SK-N-MC (cell line): ENCODE measurements at regions not wholly inside any gene's neighbourhood (a gene's known extent, or its start where the extent isn't known, plus 50 kb on each side); places are given as distances from the start of the nearest gene placed in this dataset.
"Not testable (repeated sequence)": the region's sequence is repeated elsewhere in the genome, so short reads cannot be mapped to it uniquely, and the experiment has no call there.

Experiments
- EZH2 ChIP-seq: fragments of 200-600 bp; sonication (generic); IDR thresholded peaks from one replicate; pipeline ENCODE4 v1.6.1; 2017; ENCODE audit warnings: antibody characterized with exemption
- POLR2AphosphoS5 ChIP-seq: IDR thresholded peaks from 2 replicates; pipeline ENCODE4 v1.6.1; 2012; ENCODE audit warnings: mild to moderate bottlenecking, low read depth, low read length, borderline replicate concordance

DNA sequence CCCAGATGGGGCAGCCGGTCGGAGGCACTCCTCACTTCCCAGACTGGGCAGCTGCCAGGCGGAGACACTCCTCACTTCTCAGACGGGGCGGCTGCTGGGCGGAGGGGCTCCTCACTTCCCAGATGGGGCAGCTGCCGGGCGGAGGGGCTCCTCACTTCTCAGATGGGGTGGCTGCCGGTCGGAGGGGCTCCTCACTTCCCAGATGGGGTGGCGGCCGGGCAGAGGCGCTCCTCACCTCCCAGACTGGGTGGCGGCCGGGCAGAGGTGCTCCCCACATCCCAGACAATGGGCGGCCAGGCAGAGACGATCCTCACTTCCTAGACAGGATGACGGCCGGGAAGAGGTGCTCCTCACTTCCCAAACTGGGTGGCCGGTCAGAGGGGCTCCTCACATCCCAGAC is 55.2 kb upstream of the DHRS4 start:
- not testable (repeated sequence) for TF ChIP-seq EZH2, POLR2AphosphoS5
